ENCODE measurements at regions not wholly inside any gene's neighbourhood (a gene's known extent, or its start where the extent isn't known, plus 50 kb on each side); places are given as distances from the start of the nearest gene placed in this dataset.

- TF ChIP-seq CTCF (IDR thresholded peaks at IDR 0.05) (no peak), EZH2 (IDR thresholded peaks at IDR 0.05) (no peak), EZH2phosphoT487 (IDR thresholded peaks at IDR 0.05) (no peak)
Measured at GRCh38 chr3:104591776-104592175, 774.9 kb upstream of the ALCAM start.

All from neural progenitor cell (in vitro differentiated cells).